ENCODE measurements at regions not wholly inside any gene's neighbourhood (a gene's known extent, or its start where the extent isn't known, plus 50 kb on each side); places are given as distances from the start of the nearest gene placed in this dataset.

GRCh38 chr5:165642366-165642765 is 2136.9 kb downstream of the MAT2B start (continued):
- no peak for TF ChIP-seq ZNF281 (CRISPR knock-in tag; IDR thresholded peaks at IDR 0.05)
- no peak for TF ChIP-seq ATF2 (CRISPR knock-in tag; IDR thresholded peaks at IDR 0.05; ENCODE audit: borderline replicate concordance, low read depth)

GRCh38 chr5:165665735-165666400 is 2160.4 kb downstream of the MAT2B start:
- CTCF ChIA-PET: no interaction called here
- H3K27ac Mint-ChIP-seq: no peak overlapping the region
- DNase-seq (ENCODE audit: low spot score) (no peak), ATAC-seq (no peak)
- POLR2A ChIA-PET: no interaction called here
- H3K27me3 Mint-ChIP-seq (ENCODE audit: low read depth): no peaks in the 10 kb centered on the region; the same call in 1 of the 2 replicates
- no peaks in the 10 kb centered on the region for H3K36me3 Mint-ChIP-seq
- no peak overlapping the region for H3K4me3 Mint-ChIP-seq
- no peaks in the 10 kb centered on the region for H3K9me3 Mint-ChIP-seq
- no peak for TF ChIP-seq FOXP4 (CRISPR knock-in tag; IDR thresholded peaks at IDR 0.05)
- no peak for TF ChIP-seq CREM (CRISPR knock-in tag; IDR thresholded peaks at IDR 0.05)
- TF ChIP-seq TP53 (CRISPR knock-in tag; IDR thresholded peaks at IDR 0.05): no peak
- TF ChIP-seq ZBTB43 (CRISPR knock-in tag; IDR thresholded peaks at IDR 0.05): no peak
- TF ChIP-seq ERG (CRISPR knock-in tag; IDR thresholded peaks at IDR 0.05): no peak
- no peak for TF ChIP-seq ZNF281 (CRISPR knock-in tag; IDR thresholded peaks at IDR 0.05)
- H3K4me1 Mint-ChIP-seq: no peaks in the 10 kb centered on the region

GRCh38 chr5:165673499-165673898 is 2168.1 kb downstream of the MAT2B start:
- Mint-ChIP-seq H3K27me3 (ENCODE audit: low read depth) (no peaks in the 10 kb centered on the region), H3K9me3 (no peaks in the 10 kb centered on the region), H3K4me1 (no peaks in the 10 kb centered on the region), H3K4me3 (no peak overlapping the region), H3K36me3 (no peaks in the 10 kb centered on the region), H3K27ac (no peak overlapping the region)
- DNase-seq (ENCODE audit: low spot score) (no peak), ATAC-seq (no peak)
- TF ChIP-seq SOX15 (CRISPR knock-in tag; IDR thresholded peaks at IDR 0.05): no peak
- no peak for TF ChIP-seq MAX (CRISPR knock-in tag; IDR thresholded peaks at IDR 0.05)
- TF ChIP-seq FOXJ3 (CRISPR knock-in tag; IDR thresholded peaks at IDR 0.05; ENCODE audit: borderline replicate concordance): no peak
- TF ChIP-seq CREM (CRISPR knock-in tag; IDR thresholded peaks at IDR 0.05): no peak
- TF ChIP-seq EMX1 (CRISPR knock-in tag; IDR thresholded peaks at IDR 0.05): no peak
- no peak for TF ChIP-seq ZNF512 (CRISPR knock-in tag; IDR thresholded peaks at IDR 0.05; ENCODE audit: borderline replicate concordance)
- POLR2A ChIA-PET: no interaction called here
- CTCF ChIA-PET: no interaction called here
